ENCODE measurements at regions not wholly inside any gene's neighbourhood (a gene's known extent, or its start where the extent isn't known, plus 50 kb on each side); places are given as distances from the start of the nearest gene placed in this dataset.

GRCh38 chr3:159114582-159114981 is 312.7 kb downstream of the MFSD1 start:
- 0 out of 2 replicates have a peak overlapping the region, but pooled peaks have one; percentile 28 for H2AFZ ChIP-seq
- DNase-seq (ENCODE audit: low spot score) (no peak), ATAC-seq (no peak)
- no peak overlapping the region for H3K27ac ChIP-seq (ENCODE audit: low read depth)
- H3K4me3 ChIP-seq: no peak overlapping the region
- Mint-ChIP-seq H3K27ac (no peak overlapping the region), H3K4me1 (no peaks in the 10 kb centered on the region), H3K36me3 (ENCODE audit: low read depth) (no peaks in the 10 kb centered on the region), H3K27me3 (ENCODE audit: insufficient read depth, low read depth, poor library complexity) (peaks cover 2% of the 10 kb centered on the region), H3K4me3 (no peak overlapping the region), H3K9me3 (no peaks in the 10 kb centered on the region)
- TF ChIP-seq ZNF331 (CRISPR knock-in tag; IDR thresholded peaks at IDR 0.05; ENCODE audit: low read depth): no peak
- no peak for TF ChIP-seq EZH2phosphoT487 (IDR thresholded peaks at IDR 0.05; ENCODE audit: unreplicated experiment)
- TF ChIP-seq ZNF462 (CRISPR knock-in tag; IDR thresholded peaks at IDR 0.05): no peak
- TF ChIP-seq EZH2 (IDR thresholded peaks at IDR 0.05; ENCODE audit: low read depth, unreplicated experiment): no peak
- no peak for TF ChIP-seq ETS1 (IDR thresholded peaks at IDR 0.05)
- TF ChIP-seq CTCF (conservative IDR thresholded peaks at IDR 0.05; ENCODE audit: low read depth in 2 of 2): no peak
- TF ChIP-seq NANOG (IDR thresholded peaks at IDR 0.05; ENCODE audit: borderline replicate concordance): no peak
- no peak for TF ChIP-seq ZNF114 (CRISPR knock-in tag; IDR thresholded peaks at IDR 0.05)
- TF ChIP-seq STAT1 (IDR thresholded peaks at IDR 0.05; ENCODE audit: unreplicated experiment): no peak
- no peak for TF ChIP-seq REST (IDR thresholded peaks at IDR 0.05; ENCODE audit: unreplicated experiment)
- H3K27me3 ChIP-seq (ENCODE audit: insufficient read depth): no peaks in the 10 kb centered on the region
- no peaks in the 10 kb centered on the region for H4K20me1 ChIP-seq (replicated peaks; ENCODE audit: insufficient read depth)
- H3K4me1 ChIP-seq (ENCODE audit: insufficient read depth): no peaks in the 10 kb centered on the region
- no peaks in the 10 kb centered on the region for H3K36me3 ChIP-seq (ENCODE audit: insufficient read depth)
- no peaks in the 10 kb centered on the region for H3K79me2 ChIP-seq (replicated peaks; ENCODE audit: insufficient read depth)
- 0 out of 2 replicates have a peak, but pooled peaks cover 11% of the 10 kb centered on the region for H3K9me2 ChIP-seq (ENCODE audit: insufficient read depth)
- H3K4me2 ChIP-seq: no peak overlapping the region
- H3F3A ChIP-seq (replicated peaks; ENCODE audit: low read depth): no peaks in the 10 kb centered on the region
